ENCODE measurements at regions not wholly inside any gene's neighbourhood (a gene's known extent, or its start where the extent isn't known, plus 50 kb on each side); places are given as distances from the start of the nearest gene placed in this dataset.

GRCh38 chr18:29041976-29042375 lies 865.0 kb upstream of the CDH2 start:
- Histone ChIP-seq H3K79me2 (ENCODE audit: insufficient read depth, low read depth) (no peaks in the 10 kb centered on the region), H3K4me3 (IDR thresholded peaks at IDR 0.05; ENCODE audit: insufficient read depth, low read depth, low read length) (no peak overlapping the region), H3K4me1 (ENCODE audit: low read depth, poor library complexity, severe bottlenecking) (no peaks in the 10 kb centered on the region), H2AFZ (ENCODE audit: low read depth) (no peak overlapping the region), H3K36me3 (ENCODE audit: insufficient read depth) (no peaks in the 10 kb centered on the region), H3K27ac (no peak overlapping the region), H3K4me2 (no peak overlapping the region), H3K27me3 (ENCODE audit: insufficient read depth, low read depth) (no peaks in the 10 kb centered on the region), H3K9ac (no peak overlapping the region), H4K20me1 (ENCODE audit: insufficient read depth) (no peaks in the 10 kb centered on the region)
- TF ChIP-seq, protein P1, sequence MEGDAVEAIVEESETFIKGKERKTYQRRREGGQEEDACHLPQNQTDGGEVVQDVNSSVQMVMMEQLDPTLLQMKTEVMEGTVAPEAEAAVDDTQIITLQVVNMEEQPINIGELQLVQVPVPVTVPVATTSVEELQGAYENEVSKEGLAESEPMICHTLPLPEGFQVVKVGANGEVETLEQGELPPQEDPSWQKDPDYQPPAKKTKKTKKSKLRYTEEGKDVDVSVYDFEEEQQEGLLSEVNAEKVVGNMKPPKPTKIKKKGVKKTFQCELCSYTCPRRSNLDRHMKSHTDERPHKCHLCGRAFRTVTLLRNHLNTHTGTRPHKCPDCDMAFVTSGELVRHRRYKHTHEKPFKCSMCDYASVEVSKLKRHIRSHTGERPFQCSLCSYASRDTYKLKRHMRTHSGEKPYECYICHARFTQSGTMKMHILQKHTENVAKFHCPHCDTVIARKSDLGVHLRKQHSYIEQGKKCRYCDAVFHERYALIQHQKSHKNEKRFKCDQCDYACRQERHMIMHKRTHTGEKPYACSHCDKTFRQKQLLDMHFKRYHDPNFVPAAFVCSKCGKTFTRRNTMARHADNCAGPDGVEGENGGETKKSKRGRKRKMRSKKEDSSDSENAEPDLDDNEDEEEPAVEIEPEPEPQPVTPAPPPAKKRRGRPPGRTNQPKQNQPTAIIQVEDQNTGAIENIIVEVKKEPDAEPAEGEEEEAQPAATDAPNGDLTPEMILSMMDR (conservative IDR thresholded peaks at IDR 0.05; ENCODE audit: low read depth, low read length): no peak

DNA sequence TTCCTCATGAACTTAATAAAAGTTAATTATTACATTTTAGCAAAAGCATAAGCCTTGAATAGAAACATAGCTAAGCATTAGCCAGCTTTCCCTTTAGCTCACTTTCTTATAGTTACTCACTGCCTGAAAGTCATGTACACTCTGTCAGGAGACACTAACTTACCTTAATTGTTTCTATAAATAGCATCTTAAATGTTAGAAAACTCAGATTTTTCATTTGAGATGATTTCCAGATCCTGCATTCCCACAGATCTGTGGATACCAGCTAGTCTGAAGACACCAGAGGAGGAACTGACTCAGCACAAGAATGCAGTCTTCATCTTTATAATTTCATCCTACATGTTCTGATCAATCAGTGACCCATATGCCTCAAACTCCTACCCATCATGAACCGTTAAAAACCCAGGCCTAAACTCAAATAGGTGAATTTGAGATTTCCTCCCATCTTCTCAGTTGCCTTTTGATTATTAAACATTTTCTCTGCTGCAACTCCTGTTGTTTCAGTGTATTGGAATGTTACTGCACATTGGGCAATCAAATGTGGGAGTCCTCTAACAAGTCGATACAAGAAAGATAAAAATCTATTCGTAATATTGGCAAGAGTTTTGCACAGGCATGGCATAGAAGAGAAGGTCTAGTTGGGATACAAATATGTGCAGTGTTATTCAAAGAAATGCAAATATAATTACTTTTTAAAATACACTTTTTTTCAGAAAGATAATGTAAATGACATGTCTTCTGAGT lies 857.4 kb upstream of the CDH2 start:
- Histone ChIP-seq H3K79me2 (ENCODE audit: insufficient read depth, low read depth) (no peaks in the 10 kb centered on the region), H2AFZ (ENCODE audit: low read depth) (no peak overlapping the region), H3K27ac (no peak overlapping the region), H3K27me3 (ENCODE audit: insufficient read depth, low read depth) (no peaks in the 10 kb centered on the region), H3K9ac (no peak overlapping the region), H4K20me1 (ENCODE audit: insufficient read depth) (no peaks in the 10 kb centered on the region), H3K4me1 (ENCODE audit: low read depth, poor library complexity, severe bottlenecking) (no peaks in the 10 kb centered on the region), H3K4me3 (IDR thresholded peaks at IDR 0.05; ENCODE audit: insufficient read depth, low read depth, low read length) (no peak overlapping the region), H3K36me3 (ENCODE audit: insufficient read depth) (no peaks in the 10 kb centered on the region), H3K4me2 (no peak overlapping the region)
- TF ChIP-seq, protein P1 (conservative IDR thresholded peaks at IDR 0.05; ENCODE audit: low read depth, low read length): no peak

DNA sequence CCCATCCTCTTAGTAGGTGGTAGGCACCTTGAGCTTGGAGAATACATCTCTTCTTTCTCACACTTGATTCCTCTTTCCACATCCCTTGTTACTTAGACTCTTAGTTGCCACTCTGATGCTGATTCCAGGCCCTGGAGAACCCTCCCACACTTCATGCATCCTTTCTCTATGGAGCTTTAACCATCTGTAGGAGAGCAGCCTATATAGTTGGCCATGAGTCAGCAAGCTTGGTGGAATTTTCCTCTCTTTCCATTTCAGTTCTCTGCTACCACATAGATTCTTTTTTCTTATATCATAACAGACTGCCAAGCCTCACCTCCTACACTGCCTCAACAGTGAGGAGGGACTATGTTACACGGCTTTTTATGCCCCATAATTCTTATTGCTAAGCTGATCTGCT lies 851.6 kb upstream of the CDH2 start:
- H3K4me2 ChIP-seq: no peak overlapping the region
- H3K79me2 ChIP-seq (ENCODE audit: insufficient read depth, low read depth): no peaks in the 10 kb centered on the region
- H3K27me3 ChIP-seq (ENCODE audit: insufficient read depth, low read depth): no peaks in the 10 kb centered on the region
- no peak overlapping the region for H3K4me3 ChIP-seq (IDR thresholded peaks at IDR 0.05; ENCODE audit: insufficient read depth, low read depth, low read length)
- H3K27ac ChIP-seq: no peak overlapping the region
- no peaks in the 10 kb centered on the region for H3K4me1 ChIP-seq (ENCODE audit: low read depth, poor library complexity, severe bottlenecking)
- no peaks in the 10 kb centered on the region for H3K36me3 ChIP-seq (ENCODE audit: insufficient read depth)
- H4K20me1 ChIP-seq (ENCODE audit: insufficient read depth): no peaks in the 10 kb centered on the region
- no peak overlapping the region for H2AFZ ChIP-seq (ENCODE audit: low read depth)
- TF ChIP-seq, protein P1 (conservative IDR thresholded peaks at IDR 0.05; ENCODE audit: low read depth, low read length): no peak
- no peak overlapping the region for H3K9ac ChIP-seq

DNA sequence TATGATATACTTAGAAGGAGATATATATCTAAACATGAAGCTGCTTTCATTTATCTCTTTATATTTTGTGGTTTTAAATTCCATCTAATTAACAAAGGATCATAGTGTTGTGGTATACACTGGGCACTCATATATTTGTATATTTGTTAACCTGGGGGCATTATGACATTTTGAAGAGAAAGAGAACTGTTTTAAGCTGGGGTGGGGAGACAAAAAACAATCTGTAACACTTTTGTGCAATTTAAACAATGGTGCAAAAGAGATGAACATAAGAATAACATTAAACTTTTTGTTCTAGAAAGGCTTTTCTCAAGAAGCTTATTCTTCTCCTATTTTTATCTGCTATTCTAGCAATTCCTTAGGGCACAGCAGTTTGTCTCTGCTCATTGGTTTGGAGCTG lies 842.0 kb upstream of the CDH2 start:
- H3K36me3 ChIP-seq (ENCODE audit: insufficient read depth): no peaks in the 10 kb centered on the region
- H2AFZ ChIP-seq (ENCODE audit: low read depth): no peak overlapping the region
- TF ChIP-seq, protein P1 (conservative IDR thresholded peaks at IDR 0.05; ENCODE audit: low read depth, low read length): no peak
- no peak overlapping the region for H3K27ac ChIP-seq
- H3K4me3 ChIP-seq (IDR thresholded peaks at IDR 0.05; ENCODE audit: insufficient read depth, low read depth, low read length): no peak overlapping the region
- H3K27me3 ChIP-seq (ENCODE audit: insufficient read depth, low read depth): no peaks in the 10 kb centered on the region
- no peaks in the 10 kb centered on the region for H4K20me1 ChIP-seq (ENCODE audit: insufficient read depth)
- H3K4me2 ChIP-seq: no peak overlapping the region
- H3K4me1 ChIP-seq (ENCODE audit: low read depth, poor library complexity, severe bottlenecking): no peaks in the 10 kb centered on the region
- H3K79me2 ChIP-seq (ENCODE audit: insufficient read depth, low read depth): no peaks in the 10 kb centered on the region
- H3K9ac ChIP-seq: no peak overlapping the region
